ENCODE measurements at regions not wholly inside any gene's neighbourhood (a gene's known extent, or its start where the extent isn't known, plus 50 kb on each side); places are given as distances from the start of the nearest gene placed in this dataset.

DNA sequence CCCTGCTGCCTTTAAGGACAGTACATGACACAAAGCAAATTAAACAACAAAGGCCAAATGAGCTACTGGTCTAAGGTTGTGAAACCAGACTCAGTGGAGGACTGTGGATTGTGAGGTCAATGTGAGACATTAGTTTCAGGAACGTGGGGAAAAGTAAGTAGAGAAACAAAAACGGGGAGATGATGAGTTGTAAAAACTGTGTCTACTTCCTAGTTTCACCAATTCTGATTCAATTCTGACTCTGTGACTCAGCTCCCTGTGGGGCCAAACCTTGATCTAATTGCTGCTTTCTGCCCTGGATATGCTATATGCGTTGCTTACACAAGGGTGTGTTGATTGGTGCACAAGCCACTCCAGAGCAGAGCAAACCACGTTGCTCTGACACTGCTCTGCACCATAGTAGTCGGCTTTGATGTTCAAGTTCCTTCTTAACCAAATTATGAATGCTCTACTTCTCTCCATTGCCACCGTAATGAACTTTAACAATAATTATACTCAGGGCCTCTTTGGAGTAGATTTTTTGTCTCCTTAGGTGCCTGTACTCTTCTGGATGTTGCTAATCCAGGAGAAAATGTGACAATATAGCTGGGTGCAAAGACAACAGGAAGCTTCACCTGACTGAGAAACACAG lies 1640.1 kb upstream of the CELF4 start:
- peaks cover 2% of the 10 kb centered on the region in 2 donors for H3K9me3 Mint-ChIP-seq
- no peak for DNase-seq
- ATAC-seq (replicated peaks): no peak
- no peak overlapping the region for H3K4me3 Mint-ChIP-seq
- H3K27me3 Mint-ChIP-seq: no peaks in the 10 kb centered on the region
- H3K27ac Mint-ChIP-seq: no peak overlapping the region
- H3K36me3 Mint-ChIP-seq (ENCODE audit: insufficient read depth): no peaks in the 10 kb centered on the region
- no peaks in the 10 kb centered on the region for H3K4me1 Mint-ChIP-seq (ENCODE audit: low read depth in 2 of 2)

DNA sequence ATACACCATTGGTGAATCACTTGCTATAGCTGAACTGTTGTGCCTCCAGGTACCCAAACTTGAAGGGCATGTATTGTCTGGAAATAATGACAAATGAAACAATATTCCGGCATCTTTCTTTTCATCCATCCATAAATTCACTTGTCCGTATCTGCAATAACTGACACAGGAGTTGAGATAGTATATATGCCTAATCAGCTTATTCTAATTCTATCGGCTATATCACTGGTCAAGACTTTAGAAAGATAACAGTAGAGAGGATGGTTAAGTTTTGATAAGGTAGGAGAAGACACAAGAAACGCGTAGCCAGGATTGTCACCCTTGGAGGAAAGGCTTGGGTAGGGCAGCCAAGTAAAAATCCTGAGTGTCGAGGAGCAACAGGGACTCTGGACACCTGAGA lies 1634.6 kb upstream of the CELF4 start:
- Mint-ChIP-seq H3K36me3 (ENCODE audit: insufficient read depth) (no peaks in the 10 kb centered on the region), H3K4me3 (no peak overlapping the region), H3K27ac (no peak overlapping the region), H3K27me3 (no peaks in the 10 kb centered on the region), H3K9me3 (peaks cover 2 to 5% of the 10 kb centered on the region in 2 donors), H3K4me1 (ENCODE audit: low read depth in 2 of 2) (no peaks in the 10 kb centered on the region)
- DNase-seq (no peak), ATAC-seq (replicated peaks) (no peak)

DNA sequence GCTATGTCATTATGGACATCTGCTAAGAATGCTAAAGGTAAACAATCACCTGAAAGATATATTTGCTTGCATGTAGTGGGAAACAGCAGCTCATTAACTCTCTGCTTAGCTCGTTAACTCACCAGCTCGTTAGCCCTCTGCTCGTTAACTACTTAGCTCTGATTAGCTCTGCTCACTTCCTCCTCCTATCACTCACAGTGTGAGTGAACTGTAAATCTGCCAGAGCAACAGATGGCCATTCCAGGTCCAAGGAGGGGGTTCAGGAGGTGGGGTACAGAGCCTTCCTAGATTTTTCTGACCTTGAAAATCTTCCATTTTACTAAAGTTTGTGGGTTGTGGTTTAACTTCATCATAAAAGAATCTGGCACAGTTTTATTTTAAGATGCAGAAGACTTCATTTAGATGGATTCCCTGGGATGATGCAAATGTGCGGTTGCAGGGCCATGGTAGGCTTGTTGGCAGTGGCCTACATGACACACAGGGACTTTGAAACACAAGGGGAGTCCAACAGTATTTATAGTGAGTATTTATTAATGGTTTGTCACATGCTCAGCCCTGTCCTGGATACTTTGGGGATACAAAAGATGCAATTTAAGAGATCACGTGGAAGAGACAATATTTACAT lies 1633.7 kb upstream of the CELF4 start:
- no peak overlapping the region for H3K4me3 Mint-ChIP-seq
- H3K4me1 Mint-ChIP-seq (ENCODE audit: low read depth in 2 of 2): no peaks in the 10 kb centered on the region
- ATAC-seq (replicated peaks) (no peak), DNase-seq (no peak)
- no peak overlapping the region for H3K27ac Mint-ChIP-seq
- H3K27me3 Mint-ChIP-seq: no peaks in the 10 kb centered on the region
- no peaks in the 10 kb centered on the region for H3K36me3 Mint-ChIP-seq (ENCODE audit: insufficient read depth)
- H3K9me3 Mint-ChIP-seq: peaks cover 2 to 5% of the 10 kb centered on the region in 2 donors

DNA sequence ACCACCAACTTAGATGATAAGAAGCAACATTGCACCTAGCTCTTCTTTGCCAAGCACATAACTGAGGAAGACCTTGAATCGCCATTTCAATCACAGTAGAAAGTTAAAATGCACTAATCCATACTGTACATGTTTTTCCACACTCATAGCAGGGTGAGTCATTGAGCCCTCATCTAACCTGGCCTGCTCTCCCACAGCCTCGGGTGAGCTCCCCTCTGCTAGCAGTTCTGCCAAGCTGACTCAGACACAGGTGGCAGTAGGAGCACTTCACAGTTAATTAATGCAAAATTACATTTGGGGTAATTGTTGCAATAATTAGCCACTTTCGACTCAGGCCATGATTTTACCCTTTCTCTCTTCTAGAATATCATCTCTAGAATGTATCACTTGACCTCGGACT lies 1632.8 kb upstream of the CELF4 start:
- no peak overlapping the region for H3K27ac Mint-ChIP-seq
- H3K4me1 Mint-ChIP-seq (ENCODE audit: low read depth in 2 of 2): no peaks in the 10 kb centered on the region
- H3K4me3 Mint-ChIP-seq: no peak overlapping the region
- H3K9me3 Mint-ChIP-seq: peaks cover 2 to 5% of the 10 kb centered on the region in 2 donors
- DNase-seq: no peak
- H3K27me3 Mint-ChIP-seq: no peaks in the 10 kb centered on the region
- ATAC-seq (replicated peaks): no peak
- H3K36me3 Mint-ChIP-seq (ENCODE audit: insufficient read depth): no peaks in the 10 kb centered on the region

DNA sequence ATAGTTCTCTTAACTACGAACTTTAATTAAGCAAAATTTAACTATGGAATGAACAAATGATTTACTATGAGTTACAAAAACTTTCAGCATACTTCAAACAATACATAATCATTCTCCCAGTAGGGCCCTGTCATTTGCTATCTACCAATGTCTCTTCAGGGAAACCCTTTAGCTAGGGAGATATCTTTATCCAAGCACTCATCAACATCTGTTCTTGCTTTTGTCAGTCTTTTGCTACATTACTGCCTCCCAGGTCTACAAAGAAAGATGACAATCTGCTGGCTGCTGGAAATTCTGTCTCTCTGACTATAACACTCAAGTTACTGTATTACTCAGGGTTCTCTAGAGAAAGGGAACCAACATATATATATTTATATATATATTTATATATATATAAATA lies 1626.3 kb upstream of the CELF4 start:
- ATAC-seq (replicated peaks) (no peak), DNase-seq (no peak)
- no peaks in the 10 kb centered on the region for H3K27me3 Mint-ChIP-seq
- H3K4me3 Mint-ChIP-seq: no peak overlapping the region
- H3K36me3 Mint-ChIP-seq (ENCODE audit: insufficient read depth): no peaks in the 10 kb centered on the region
- no peak overlapping the region for H3K27ac Mint-ChIP-seq
- H3K9me3 Mint-ChIP-seq: peaks cover 0 to 2% of the 10 kb centered on the region in 2 donors
- H3K4me1 Mint-ChIP-seq (ENCODE audit: low read depth in 2 of 2): no peaks in the 10 kb centered on the region

DNA sequence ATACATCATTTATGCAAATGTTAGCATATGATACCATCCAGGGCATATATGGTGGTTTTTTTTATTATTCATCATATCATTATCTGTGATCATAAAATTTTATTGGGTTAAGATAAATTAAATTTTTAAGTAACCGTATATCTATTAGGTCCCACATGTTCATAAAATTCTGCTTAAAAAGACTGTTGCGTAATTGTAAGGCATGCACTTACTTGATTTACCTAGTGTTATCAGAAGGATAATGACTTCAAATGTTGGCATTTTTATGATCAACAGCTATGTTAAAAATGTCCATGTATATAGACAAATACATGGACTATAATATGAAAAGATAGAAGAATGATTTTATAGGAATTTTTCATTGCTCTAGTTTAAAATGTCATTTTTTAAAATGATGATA lies 1625.5 kb upstream of the CELF4 start:
- Mint-ChIP-seq H3K4me3 (no peak overlapping the region), H3K36me3 (ENCODE audit: insufficient read depth) (no peaks in the 10 kb centered on the region), H3K9me3 (peaks cover 0 to 2% of the 10 kb centered on the region in 2 donors), H3K27me3 (no peaks in the 10 kb centered on the region), H3K27ac (no peak overlapping the region), H3K4me1 (ENCODE audit: low read depth in 2 of 2) (no peaks in the 10 kb centered on the region)
- no peak for DNase-seq
- ATAC-seq (replicated peaks): no peak

DNA sequence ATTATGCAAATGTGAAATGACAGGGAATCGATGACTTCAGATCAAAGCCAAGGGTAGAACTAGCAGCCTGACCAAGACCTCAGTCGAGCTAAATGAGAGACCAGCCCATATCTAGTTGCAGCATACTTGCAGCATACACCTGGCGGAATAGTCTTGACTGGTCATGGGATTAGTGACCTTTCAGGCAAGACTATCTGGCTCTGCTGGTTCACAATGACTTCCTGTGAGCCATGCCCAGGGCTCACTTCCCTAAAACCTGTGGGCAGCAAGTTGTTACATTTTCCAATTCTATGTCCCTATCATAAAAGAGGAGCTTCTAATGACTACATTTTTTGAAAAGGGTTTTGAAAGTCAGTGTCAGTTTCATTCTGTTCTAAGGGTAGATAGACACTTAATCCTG lies 1624.9 kb upstream of the CELF4 start:
- no peak for DNase-seq

DNA sequence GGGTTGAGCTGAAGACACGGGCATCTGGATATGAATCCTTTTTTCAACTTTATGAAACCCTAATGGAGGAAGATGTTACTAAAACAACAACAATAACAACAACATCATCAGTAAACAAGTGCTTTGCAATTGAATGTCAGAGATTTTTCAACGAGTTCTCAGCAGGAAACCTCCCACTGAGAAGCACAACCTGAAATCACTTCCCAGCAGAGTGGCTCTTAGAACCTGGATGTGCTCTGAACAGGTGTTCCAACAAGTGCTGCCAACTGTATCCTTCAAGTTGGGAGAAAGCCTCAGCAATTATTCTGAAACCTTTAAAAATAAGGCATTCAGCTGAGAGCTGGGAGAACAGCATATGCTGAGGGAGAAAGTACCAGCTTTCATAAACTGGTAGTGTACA lies 1622.7 kb upstream of the CELF4 start:
- Mint-ChIP-seq H3K9me3 (peaks cover 0 to 2% of the 10 kb centered on the region in 2 donors), H3K27ac (no peak overlapping the region), H3K4me1 (ENCODE audit: low read depth in 2 of 2) (no peaks in the 10 kb centered on the region), H3K27me3 (no peaks in the 10 kb centered on the region), H3K4me3 (no peak overlapping the region), H3K36me3 (ENCODE audit: insufficient read depth) (no peaks in the 10 kb centered on the region)
- DNase-seq (no peak), ATAC-seq (replicated peaks) (no peak)

More for the DNA sequence above, 1624.9 kb upstream of the CELF4 start:
- Mint-ChIP-seq H3K4me3 (no peak overlapping the region), H3K27me3 (no peaks in the 10 kb centered on the region), H3K4me1 (ENCODE audit: low read depth in 2 of 2) (no peaks in the 10 kb centered on the region), H3K36me3 (ENCODE audit: insufficient read depth) (no peaks in the 10 kb centered on the region), H3K27ac (no peak overlapping the region), H3K9me3 (peaks cover 0 to 2% of the 10 kb centered on the region in 2 donors)
- ATAC-seq (replicated peaks): no peak

DNA sequence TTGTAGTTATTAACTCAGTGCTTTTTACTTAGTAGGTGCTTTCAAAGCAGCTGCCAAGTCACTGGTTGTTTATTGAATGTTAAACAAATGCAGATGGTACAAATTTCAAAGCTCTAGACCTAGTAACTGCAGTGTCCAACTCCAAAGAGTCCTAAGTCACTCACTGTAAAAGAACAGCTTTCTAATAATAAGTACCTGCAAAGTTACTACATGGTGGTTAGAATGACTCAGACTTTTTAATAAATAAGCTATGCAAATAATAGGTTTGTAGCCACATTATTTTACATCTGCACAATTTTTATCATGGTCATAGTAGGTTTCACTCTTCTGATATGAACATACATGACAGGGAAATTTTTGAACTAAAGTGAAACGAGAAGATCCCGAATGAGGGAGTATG lies 1620.4 kb upstream of the CELF4 start:
- no peak for DNase-seq
- H3K4me3 Mint-ChIP-seq: no peak overlapping the region
- H3K4me1 Mint-ChIP-seq (ENCODE audit: low read depth in 2 of 2): no peaks in the 10 kb centered on the region

DNA sequence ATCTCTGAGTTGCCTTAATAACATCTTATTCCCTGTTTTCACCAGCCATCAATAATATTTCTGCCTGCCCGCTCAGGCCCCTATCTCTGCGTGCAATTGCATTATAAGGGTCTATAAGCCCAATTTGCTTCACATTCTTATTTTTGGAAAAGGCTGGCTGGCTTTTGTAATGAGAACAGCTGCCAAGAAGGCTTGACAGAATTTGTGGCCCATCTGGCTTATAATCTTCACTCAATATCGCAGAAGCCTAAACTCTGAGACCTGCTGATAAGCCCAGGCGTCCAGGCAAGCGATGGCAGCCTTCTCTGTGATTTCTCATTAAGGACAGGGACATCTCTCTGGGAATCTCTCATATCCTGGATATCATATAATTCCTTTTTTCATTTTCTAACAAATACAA lies 1618.6 kb upstream of the CELF4 start:
- Mint-ChIP-seq H3K36me3 (ENCODE audit: insufficient read depth) (no peaks in the 10 kb centered on the region), H3K9me3 (peaks cover 0 to 3% of the 10 kb centered on the region in 2 donors), H3K27me3 (no peaks in the 10 kb centered on the region), H3K27ac (no peak overlapping the region), H3K4me3 (no peak overlapping the region), H3K4me1 (ENCODE audit: low read depth in 2 of 2) (no peaks in the 10 kb centered on the region)
- DNase-seq: no peak
- no peak for ATAC-seq (replicated peaks)

More for the DNA sequence above, 1620.4 kb upstream of the CELF4 start:
- H3K27me3 Mint-ChIP-seq: no peaks in the 10 kb centered on the region
- H3K36me3 Mint-ChIP-seq (ENCODE audit: insufficient read depth): no peaks in the 10 kb centered on the region
- ATAC-seq (replicated peaks): no peak
- H3K27ac Mint-ChIP-seq: no peak overlapping the region
- peaks cover 0 to 2% of the 10 kb centered on the region in 2 donors for H3K9me3 Mint-ChIP-seq

DNA sequence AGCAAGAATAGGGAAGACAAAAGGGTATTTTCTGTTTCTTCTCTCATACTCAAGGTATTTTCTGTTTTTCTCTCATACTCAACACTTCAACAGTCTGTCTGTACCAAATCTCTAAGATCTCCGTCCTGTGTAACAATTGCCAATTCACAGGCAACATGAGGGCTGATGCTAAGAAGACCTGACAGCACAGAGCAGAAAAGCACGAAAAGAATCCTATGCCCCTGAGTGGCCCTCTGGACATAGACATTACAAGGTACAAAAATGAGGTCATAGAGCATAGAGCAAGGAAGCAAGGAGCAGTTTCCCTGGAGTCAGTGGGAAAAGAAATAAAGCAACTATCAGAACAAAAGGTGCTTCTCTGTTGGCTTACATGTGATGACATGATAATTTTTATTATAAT lies 1612.6 kb upstream of the CELF4 start:
- no peak for ATAC-seq (replicated peaks)
- Mint-ChIP-seq H3K9me3 (peaks cover 0 to 7% of the 10 kb centered on the region in 2 donors), H3K36me3 (ENCODE audit: insufficient read depth) (no peaks in the 10 kb centered on the region), H3K4me3 (no peak overlapping the region), H3K4me1 (ENCODE audit: low read depth in 2 of 2) (no peaks in the 10 kb centered on the region), H3K27ac (no peak overlapping the region), H3K27me3 (no peaks in the 10 kb centered on the region)
- DNase-seq: no peak

DNA sequence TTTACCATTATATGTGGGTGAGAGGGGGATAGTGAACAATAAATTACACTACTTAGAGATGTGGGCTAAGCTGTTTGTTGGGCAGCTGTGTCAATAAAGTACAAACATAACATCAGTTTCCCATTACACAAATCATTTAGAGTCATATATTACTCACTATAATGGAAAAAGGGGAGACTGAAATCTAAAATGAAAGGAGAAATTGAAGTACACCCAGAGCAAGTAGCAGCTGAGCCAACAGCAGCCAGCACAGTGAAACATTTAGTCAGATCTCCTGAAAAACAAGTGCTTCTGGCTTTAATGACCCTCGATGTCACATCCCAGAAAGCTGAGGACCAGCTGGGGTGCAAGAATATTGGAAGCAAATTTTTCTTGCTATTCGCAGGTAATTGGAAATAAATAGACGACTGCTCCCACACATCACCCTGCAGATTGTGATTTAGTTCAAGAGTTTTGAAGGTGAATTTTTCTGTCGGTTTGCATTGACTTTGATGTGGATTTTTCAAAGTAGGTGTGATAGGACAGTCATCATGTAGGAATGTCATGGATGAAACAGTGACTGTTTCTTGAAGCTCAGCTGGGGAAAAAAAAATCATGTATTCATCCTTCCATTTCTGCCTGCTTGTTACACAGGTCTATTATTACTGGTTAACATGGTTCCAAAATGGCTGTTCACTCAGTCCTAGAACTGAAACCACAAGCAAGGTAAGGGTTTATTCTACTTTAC lies 1607.3 kb upstream of the CELF4 start:
- Mint-ChIP-seq H3K27ac (no peak overlapping the region), H3K9me3 (peaks cover 0 to 5% of the 10 kb centered on the region in 2 donors), H3K36me3 (ENCODE audit: insufficient read depth) (no peaks in the 10 kb centered on the region), H3K27me3 (no peaks in the 10 kb centered on the region), H3K4me3 (no peak overlapping the region), H3K4me1 (ENCODE audit: low read depth in 2 of 2) (no peaks in the 10 kb centered on the region)
- no peak for DNase-seq
- ATAC-seq (replicated peaks): no peak

DNA sequence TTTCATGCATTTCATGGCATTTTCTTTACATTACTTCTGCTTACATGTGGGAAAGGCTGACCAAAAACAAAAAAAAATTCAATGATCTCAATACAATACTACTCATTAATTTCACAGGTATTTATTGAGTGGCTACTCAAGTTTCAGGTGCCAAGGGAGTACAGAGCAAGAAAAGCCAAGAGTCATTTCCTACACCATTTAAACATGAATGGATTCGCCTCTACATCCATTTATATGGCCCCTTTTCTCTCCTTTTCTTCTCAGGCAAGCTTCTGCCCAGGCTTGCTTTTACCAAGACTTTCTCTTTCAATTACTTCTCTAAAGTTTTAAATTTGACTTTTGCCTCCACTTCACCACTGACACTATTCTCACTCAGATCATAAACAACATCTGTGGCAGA lies 1603.1 kb upstream of the CELF4 start:
- DNase-seq: no peak
- Mint-ChIP-seq H3K4me1 (ENCODE audit: low read depth in 2 of 2) (no peaks in the 10 kb centered on the region), H3K4me3 (no peak overlapping the region), H3K9me3 (peaks cover 8% of the 10 kb centered on the region in 2 donors), H3K36me3 (ENCODE audit: insufficient read depth) (no peaks in the 10 kb centered on the region), H3K27me3 (no peaks in the 10 kb centered on the region), H3K27ac (no peak overlapping the region)
- no peak for ATAC-seq (replicated peaks)

DNA sequence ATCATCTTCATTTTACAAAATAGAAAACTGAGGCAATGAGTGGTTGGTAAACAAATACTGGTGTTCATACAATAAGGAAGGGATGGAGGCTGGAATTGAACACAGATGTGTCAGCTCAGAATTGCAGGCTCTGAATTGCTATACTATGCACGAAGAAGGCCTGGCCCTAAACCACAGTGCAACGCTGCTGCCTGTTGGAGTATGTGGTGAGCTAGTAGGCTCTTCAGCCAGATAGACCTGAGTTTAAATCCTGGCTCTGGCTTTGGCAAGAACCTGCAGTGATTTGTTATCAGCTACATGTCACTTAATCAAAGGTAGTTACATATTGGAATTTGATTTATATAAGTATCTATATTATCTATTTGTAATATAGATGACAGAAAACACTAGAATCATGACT lies 1602.4 kb upstream of the CELF4 start:
- no peak for DNase-seq
- no peak for ATAC-seq (replicated peaks)
- Mint-ChIP-seq H3K9me3 (peaks cover 8 to 9% of the 10 kb centered on the region in 2 donors), H3K27me3 (no peaks in the 10 kb centered on the region), H3K27ac (no peak overlapping the region), H3K4me3 (no peak overlapping the region), H3K36me3 (ENCODE audit: insufficient read depth) (no peaks in the 10 kb centered on the region), H3K4me1 (ENCODE audit: low read depth in 2 of 2) (no peaks in the 10 kb centered on the region)
